A673 (cell line): ENCODE measurements at regions not wholly inside any gene's neighbourhood (a gene's known extent, or its start where the extent isn't known, plus 50 kb on each side); places are given as distances from the start of the nearest gene placed in this dataset.

ENCODE experiments used
- BruUV-seq: library from RNA; stranded (reverse); fragments of 400-500 nt; replicated peaks from 2 replicates; lab custom pipeline; 2021; lab: Mats Ljungman, UMichigan
- CTCF ChIA-PET: fragments of 300-600 bp; sonication (Branson Sonifier 250); formaldehyde crosslinking; loops from one replicate; lab custom pipeline; 2022; ENCODE audit warnings: antibody characterized with exemption; lab: Charles Lee
- POLR2A ChIA-PET: fragments of 300-600 bp; sonication (Branson Sonifier 250); formaldehyde crosslinking; loops from one replicate; lab custom pipeline; 2022; ENCODE audit warnings: antibody characterized with exemption; ENCODE audit not compliant: low non-redundant PET; lab: Charles Lee
- DNase-seq: peaks from one replicate; pipeline ENCODE4 v3.0.0-alpha.2; 2015; ENCODE audit warnings: low spot score
- H3K27ac ChIP-seq: fragments of 200-600 bp; sonication (generic); 2 replicates; pipeline ENCODE4 v1.5.1; 2016; ENCODE audit warnings: mixed run types, low read depth, mild to moderate bottlenecking, mixed read lengths, antibody characterized with exemption, low read length; ENCODE audit not compliant: poor library complexity, severe bottlenecking
- H3K27me3 ChIP-seq: fragments of 200-600 bp; sonication (generic); replicated peaks from 2 replicates; pipeline ENCODE4 v1.6.1; 2017; ENCODE audit warnings: mixed run types, low read depth, mild to moderate bottlenecking, mixed read lengths, antibody characterized with exemption, low read length; ENCODE audit not compliant: insufficient read depth, poor library complexity
- H3K36me3 ChIP-seq: fragments of 200-600 bp; sonication (generic); 2 replicates; pipeline ENCODE4 v1.6.1; 2016; ENCODE audit warnings: mixed run types, mild to moderate bottlenecking, mixed read lengths, antibody characterized with exemption, low read length; ENCODE audit not compliant: insufficient read depth, poor library complexity, severe bottlenecking
- H3K4me1 ChIP-seq: fragments of 200-600 bp; sonication (generic); 2 replicates; pipeline ENCODE4 v1.6.1; 2017; ENCODE audit warnings: mixed run types, mild to moderate bottlenecking, mixed read lengths, antibody characterized with exemption, low read length; ENCODE audit not compliant: insufficient read depth, poor library complexity, severe bottlenecking
- H3K4me3 ChIP-seq: fragments of 200-600 bp; sonication (generic); 2 replicates; pipeline ENCODE4 v1.5.1; 2016; ENCODE audit warnings: low read depth, mixed run types, mild to moderate bottlenecking, mixed read lengths, low read length; ENCODE audit not compliant: poor library complexity, severe bottlenecking
- H3K9me3 ChIP-seq: fragments of 200-600 bp; sonication (generic); 2 replicates; pipeline ENCODE4 v1.6.1; 2016; ENCODE audit warnings: mixed run types, low read depth, mild to moderate bottlenecking, mixed read lengths, antibody characterized with exemption, low read length; ENCODE audit not compliant: poor library complexity, severe bottlenecking
- CTCF ChIP-seq: fragments of 300-800, 200-600 bp; sonication (generic); conservative IDR thresholded peaks from 2 replicates; pipeline ENCODE4 v1.5.1; 2017; ENCODE audit warnings: low read depth, mild to moderate bottlenecking, antibody characterized with exemption, low read length, moderate library complexity, mixed read lengths
- EZH2 ChIP-seq: fragments of 200-600 bp; sonication (generic); IDR thresholded peaks from 2 replicates; pipeline ENCODE4 v1.6.1; 2017; ENCODE audit warnings: borderline replicate concordance, low read depth, mild to moderate bottlenecking, mixed read lengths, antibody characterized with exemption, low read length; ENCODE audit not compliant: poor library complexity, severe bottlenecking
- intact Hi-C: fragments of 100-400 bp; cut with micrococcal nuclease; formaldehyde crosslinking; loops from one replicate; pipeline ENCODE4 v1.10.0; 2022; ENCODE audit not compliant: unreplicated experiment

- POLR2A ChIA-PET = no interaction called here
Measured at GRCh38 chr6:21386744-21387143, 206.8 kb upstream of the SOX4 start.

DNA sequence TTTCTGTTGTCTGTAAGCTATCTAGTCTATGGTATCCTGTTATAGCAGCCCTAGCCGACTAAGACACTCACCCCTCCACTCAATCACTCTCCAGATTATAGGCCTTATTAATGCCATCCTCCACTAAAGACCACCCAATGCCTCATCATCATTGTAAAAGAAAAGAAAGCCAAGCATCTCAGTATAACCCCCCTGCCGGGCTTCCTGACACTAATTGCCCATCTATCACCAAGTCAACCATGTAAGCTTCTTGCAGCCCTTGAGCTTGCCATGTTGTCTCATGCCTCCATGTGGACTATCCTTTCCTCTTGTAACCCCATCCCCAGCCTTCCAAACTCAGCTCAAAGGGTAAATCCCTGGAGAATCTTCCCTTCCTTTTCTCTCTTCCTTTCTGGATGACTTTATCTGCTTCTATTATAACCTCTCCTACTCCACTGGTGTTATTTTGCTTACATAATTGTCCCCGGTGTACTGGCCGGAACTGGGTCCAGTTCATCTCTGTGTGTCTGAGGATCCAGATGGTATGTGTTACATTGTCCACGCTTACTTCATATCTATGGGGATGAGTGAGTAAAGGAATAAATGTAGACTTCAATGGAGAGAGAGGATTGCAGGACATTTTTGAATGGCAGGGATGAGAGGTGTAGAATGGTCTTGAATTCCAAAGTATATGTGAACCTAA lies 202.9 kb upstream of the SOX4 start:
- TF ChIP-seq CTCF = no peak
- ChIA-PET CTCF (no interaction called here), POLR2A (no interaction called here)
- intact Hi-C loops = no loop called here
- Histone ChIP-seq H3K36me3 (no peaks in the 10 kb centered on the region), H3K4me1 (peaks cover 5% of the 10 kb centered on the region), H3K27ac (no peak overlapping the region), H3K4me3 (no peak overlapping the region), H3K27me3 (no peaks in the 10 kb centered on the region), H3K9me3 (no peaks in the 10 kb centered on the region)
- no TSS peak for BruUV-seq
- peak; percentile 71 for DNase-seq

More at GRCh38 chr6:21386744-21387143, 206.8 kb upstream of the SOX4 start:
- H3K27ac ChIP-seq = no peak overlapping the region
- intact Hi-C loops = no loop called here
- H3K4me1 ChIP-seq = peaks cover 5% of the 10 kb centered on the region
- H3K36me3 ChIP-seq = no peaks in the 10 kb centered on the region
- BruUV-seq = no TSS peak
- TF ChIP-seq CTCF (no peak), EZH2 (no peak)
- DNase-seq = peak; percentile 19
- CTCF ChIA-PET = no interaction called here
- no peaks in the 10 kb centered on the region for H3K27me3 ChIP-seq
- no peak overlapping the region for H3K4me3 ChIP-seq
- H3K9me3 ChIP-seq = no peaks in the 10 kb centered on the region

DNA sequence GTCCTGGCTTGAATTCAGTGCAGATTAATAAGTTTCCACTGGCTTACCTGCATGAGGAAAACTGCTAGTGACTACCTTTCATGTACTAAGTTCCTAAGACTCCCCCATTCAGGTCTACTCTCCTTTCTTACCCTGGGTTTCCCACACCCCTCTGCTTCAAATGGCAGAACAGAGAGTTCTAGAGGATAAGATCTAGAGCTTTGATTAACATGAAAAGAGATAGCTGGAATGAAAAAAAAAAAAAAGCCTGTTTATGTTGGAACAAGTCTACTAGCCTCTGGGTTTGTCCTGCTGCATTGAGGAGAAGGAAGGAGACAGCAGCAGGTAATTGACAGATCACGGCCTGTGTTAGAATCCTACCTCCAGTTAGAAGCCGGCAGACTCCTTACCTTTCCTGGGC lies 201.4 kb upstream of the SOX4 start:
- H3K36me3 ChIP-seq = no peaks in the 10 kb centered on the region
- no peaks in the 10 kb centered on the region for H3K27me3 ChIP-seq
- no peak for DNase-seq
- no peak overlapping the region for H3K27ac ChIP-seq
- intact Hi-C loops = no loop called here
- no peaks in the 10 kb centered on the region for H3K9me3 ChIP-seq
- H3K4me3 ChIP-seq = no peak overlapping the region
- POLR2A ChIA-PET = interaction anchor here (1.1 kb wide), 1 partner anchor 40 kb away, joined by 3 read pairs; no protein-coding TSS in a partner anchor
- peaks cover 5% of the 10 kb centered on the region for H3K4me1 ChIP-seq
- BruUV-seq = no TSS peak
- TF ChIP-seq EZH2 (no peak), CTCF (no peak)
- CTCF ChIA-PET = no interaction called here
